HCT116 (cell line): ENCODE measurements at regions not wholly inside any gene's neighbourhood (a gene's known extent, or its start where the extent isn't known, plus 50 kb on each side); places are given as distances from the start of the nearest gene placed in this dataset.

Experiments used
- ATAC-seq: fragments of 200-7000 bp; cut with Tn5 transposase; 2 replicates; pipeline ENCODE4 v1.9.1; 2020; ENCODE audit warnings: mild to moderate bottlenecking, moderate library complexity
- BruUV-seq: library from RNA; stranded (reverse); fragments of 400-500 nt; replicated peaks from 2 replicates; lab custom pipeline; 2021; lab: Mats Ljungman, UMichigan
- CTCF ChIA-PET: fragments of 300-600 bp; sonication (Branson Sonifier 250); formaldehyde crosslinking; loops from one replicate; lab custom pipeline; 2021; ENCODE audit warnings: antibody characterized with exemption; lab: Charles Lee
- POLR2A ChIA-PET: fragments of 300-600, 350-600 bp; sonication (Branson Sonifier 250); formaldehyde crosslinking; loops from one replicate; lab custom pipeline; 2021; ENCODE audit warnings: antibody characterized with exemption; lab: Charles Lee
- RAD21 ChIA-PET, 2 experiments: fragments of 300-600 bp; sonication (Branson Sonifier 250); formaldehyde crosslinking; loops; one replicate each; lab custom pipeline; 2023; ENCODE audit warnings: low total read pairs in 2 of 2; ENCODE audit not compliant: uncharacterized antibody in 2 of 2, unreplicated experiment in 2 of 2, low non-redundant PET in 1 of 2; lab: Charles Lee
- DNase-seq: peaks from one replicate; pipeline ENCODE4 v3.0.0-alpha.2; 2010; ENCODE audit warnings: low read depth, low spot score
- H2AFZ ChIP-seq: fragments of 200-600 bp; shearing (Covaris generic), sonication (generic); 2 replicates; pipeline ENCODE4 v1.6.1; 2017; ENCODE audit warnings: low read depth, mixed run types, mixed read lengths, antibody characterized with exemption, low read length; ENCODE audit not compliant: poor library complexity, severe bottlenecking
- H3K27ac ChIP-seq: 2 replicates; pipeline ENCODE4 v1.5.1; 2012; ENCODE audit warnings: low read depth, low read length
- H3K27me3 ChIP-seq: fragments of 200-600 bp; sonication (generic); 2 replicates; pipeline ENCODE4 v1.6.1; 2016; ENCODE audit warnings: mixed run types, low read length, mixed read lengths; ENCODE audit not compliant: insufficient read depth
- H3K36me3 ChIP-seq, 2 experiments: fragments of 200-500 bp in 1 of 2; fragments of 200-600 bp in 1 of 2; sonication (Bioruptor generic) in 1 of 2; sonication (generic) in 1 of 2; 2 replicates each; pipeline versions ENCODE4 v1.5.1 to v1.6.1; 2014 to 2016; ENCODE audit warnings: low read length in 2 of 2, inconsistent platforms in 1 of 2, mixed read lengths in 1 of 2, mixed run types in 1 of 2; ENCODE audit not compliant: insufficient read depth in 2 of 2, control insufficient read depth in 1 of 2
- H3K4me1 ChIP-seq, 2 experiments: fragments of 200-600 bp in 1 of 2; sonication (generic) in 1 of 2; 2 replicates each; pipeline versions ENCODE4 v1.5.1 to v1.6.1; 2012 to 2017; ENCODE audit warnings: low read length in 2 of 2, inconsistent platforms in 1 of 2, mild to moderate bottlenecking in 1 of 2, mixed read lengths in 1 of 2, mixed run types in 1 of 2, moderate library complexity in 1 of 2; ENCODE audit not compliant: insufficient read depth in 2 of 2, control insufficient read depth in 1 of 2
- H3K4me2 ChIP-seq: fragments of 200-600 bp; sonication (generic); 2 replicates; pipeline ENCODE4 v1.6.1; 2017; ENCODE audit warnings: mixed run types, low read length, mixed read lengths
- H3K4me3 ChIP-seq, 2 experiments: fragments of 200-600 bp in 1 of 2; sonication (generic) in 1 of 2; replicated peaks in 1 of 2; 2 replicates each; pipeline ENCODE4 v1.5.1; 2011 to 2016; ENCODE audit warnings: low read length in 2 of 2, control low read depth in 1 of 2, low read depth in 1 of 2, mild to moderate bottlenecking in 1 of 2, mixed read lengths in 1 of 2, mixed run types in 1 of 2
- H3K79me2 ChIP-seq: fragments of 200-600 bp; sonication (generic); 2 replicates; pipeline ENCODE4 v1.6.1; 2017; ENCODE audit warnings: mild to moderate bottlenecking, mixed run types, low read length, moderate library complexity, mixed read lengths; ENCODE audit not compliant: insufficient read depth
- H3K9ac ChIP-seq: fragments of 200-600 bp; sonication (generic); 2 replicates; pipeline ENCODE4 v1.6.1; 2016; ENCODE audit warnings: low read length, mixed read lengths
- H3K9me2 ChIP-seq: fragments of 200-600 bp; sonication (generic), shearing (Covaris generic); 2 replicates; pipeline ENCODE4 v1.6.1; 2017; ENCODE audit warnings: mixed run types, mild to moderate bottlenecking, moderate library complexity; ENCODE audit not compliant: insufficient read depth
- H3K9me3 ChIP-seq, 2 experiments: fragments of 200-500 bp in 1 of 2; fragments of 200-600 bp in 1 of 2; sonication (Bioruptor generic) in 1 of 2; sonication (generic) in 1 of 2; 2 replicates each; pipeline ENCODE4 v1.6.1; 2014 to 2017; ENCODE audit warnings: low read length in 2 of 2, mixed read lengths in 2 of 2, inconsistent platforms in 1 of 2, low read depth in 1 of 2, mild to moderate bottlenecking in 1 of 2, mixed run types in 1 of 2, moderate library complexity in 1 of 2; ENCODE audit not compliant: control insufficient read depth in 1 of 2, insufficient read depth in 1 of 2
- H4K20me1 ChIP-seq: fragments of 200-600 bp; sonication (generic), shearing (Covaris generic); 2 replicates; pipeline ENCODE4 v1.6.1; 2017; ENCODE audit warnings: mixed run types, mild to moderate bottlenecking, moderate library complexity; ENCODE audit not compliant: insufficient read depth
- CBX3 ChIP-seq: IDR thresholded peaks from 2 replicates; pipeline ENCODE4 v1.6.1; 2012; ENCODE audit warnings: low read depth
- CEBPB ChIP-seq: IDR thresholded peaks from 2 replicates; pipeline ENCODE4 v1.6.1; 2012; ENCODE audit warnings: low read depth
- EGR1 ChIP-seq: IDR thresholded peaks from 2 replicates; pipeline ENCODE4 v1.6.1; 2012; ENCODE audit warnings: low read depth
- EZH2phosphoT487 ChIP-seq: fragments of 200-600 bp; IDR thresholded peaks from 2 replicates; pipeline ENCODE4 v1.6.1; 2018; ENCODE audit warnings: antibody characterized with exemption, borderline replicate concordance
- JUND ChIP-seq: IDR thresholded peaks from 2 replicates; pipeline ENCODE4 v1.6.1; 2012
- POLR2AphosphoS5 ChIP-seq: IDR thresholded peaks from 2 replicates; pipeline ENCODE4 v1.6.1; 2011; ENCODE audit warnings: mild to moderate bottlenecking, low read depth, low read length, moderate library complexity
- RAD21 ChIP-seq: IDR thresholded peaks from 2 replicates; pipeline ENCODE4 v1.6.1; 2012; ENCODE audit warnings: low read depth, mild to moderate bottlenecking
- SIN3A ChIP-seq: IDR thresholded peaks from 2 replicates; pipeline ENCODE4 v1.6.1; 2012; ENCODE audit warnings: low read depth
- TCF7L2 ChIP-seq: IDR thresholded peaks from 2 replicates; pipeline ENCODE4 v1.7.0; 2011; ENCODE audit warnings: borderline replicate concordance, inconsistent platforms; ENCODE audit not compliant: insufficient read depth, insufficient read length; ENCODE audit errors: extremely low read depth
- ZNF274 ChIP-seq: fragments of 200-500 bp; sonication (Bioruptor generic); IDR thresholded peaks from 2 replicates; pipeline ENCODE4 v1.6.1; 2014; ENCODE audit warnings: mild to moderate bottlenecking, low read depth, low read length, inconsistent platforms
- intact Hi-C: fragments of 100-400 bp; cut with micrococcal nuclease; formaldehyde crosslinking; loops from 2 replicates; pipeline ENCODE4 v1.10.0; 2022
- TF ChIP-seq, protein P1 (sequence below), 3 experiments: fragments of 200-600 bp in 1 of 3; sonication (generic) in 1 of 3; IDR thresholded peaks in 2 of 3; conservative IDR thresholded peaks in 1 of 3; 2 replicates each; pipeline ENCODE4 v1.5.1; 2012 to 2017; ENCODE audit warnings: low read depth in 2 of 3, low read length in 2 of 3, antibody characterized with exemption in 1 of 3, borderline replicate concordance in 1 of 3, control low read depth in 1 of 3, mild to moderate bottlenecking in 1 of 3, mixed read lengths in 1 of 3, mixed run types in 1 of 3, moderate library complexity in 1 of 3; ENCODE audit not compliant: insufficient read depth in 1 of 3
- TF ChIP-seq, protein P2 (sequence below): IDR thresholded peaks from 2 replicates; pipeline ENCODE4 v1.6.1; 2012

DNA sequence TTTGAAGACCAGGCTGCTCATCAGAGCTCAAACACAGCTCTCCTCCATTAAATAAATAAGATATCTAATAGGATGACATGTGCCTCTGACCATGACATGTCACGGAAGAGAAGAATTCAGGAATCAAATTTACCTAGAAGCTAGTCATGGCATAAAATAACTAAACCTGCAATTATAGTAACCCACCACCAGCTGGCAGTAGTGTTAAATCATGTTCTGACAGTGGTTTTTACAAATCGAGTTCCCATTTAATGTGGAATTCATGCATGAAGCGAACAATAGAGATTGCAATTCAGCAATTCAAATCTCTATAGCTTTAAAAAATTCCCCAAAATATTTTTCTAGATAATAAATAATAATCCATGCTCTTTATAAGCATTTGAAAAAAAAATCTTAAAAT lies 74.6 kb upstream of the IKZF1 start:
- ChIA-PET RAD21 (no interaction called here), CTCF (no interaction called here), POLR2A (no interaction called here)
- Histone ChIP-seq H3K9me2 (no peaks in the 10 kb centered on the region), H3K4me1 (no peaks in the 10 kb centered on the region), H3K9me3 (0 out of 4 replicates have a peak, but pooled peaks cover 5 to 10% of the 10 kb centered on the region in 2 experiments), H3K9ac (no peak overlapping the region), H3K4me2 (no peak overlapping the region), H3K27me3 (no peaks in the 10 kb centered on the region), H3K4me3 (no peak overlapping the region), H3K27ac (no peak overlapping the region), H2AFZ (no peak overlapping the region), H3K79me2 (no peaks in the 10 kb centered on the region), H3K36me3 (no peaks in the 10 kb centered on the region; a peak in 1 of 4 replicates), H4K20me1 (no peaks in the 10 kb centered on the region)
- intact Hi-C loops: no loop called here
- ATAC-seq (no peak), DNase-seq (peak; percentile 19)
- no TSS peak for BruUV-seq
- peak; percentile 27; the same call in 1 of the 2 replicates for TF ChIP-seq RAD21
- TF ChIP-seq, protein P1, sequence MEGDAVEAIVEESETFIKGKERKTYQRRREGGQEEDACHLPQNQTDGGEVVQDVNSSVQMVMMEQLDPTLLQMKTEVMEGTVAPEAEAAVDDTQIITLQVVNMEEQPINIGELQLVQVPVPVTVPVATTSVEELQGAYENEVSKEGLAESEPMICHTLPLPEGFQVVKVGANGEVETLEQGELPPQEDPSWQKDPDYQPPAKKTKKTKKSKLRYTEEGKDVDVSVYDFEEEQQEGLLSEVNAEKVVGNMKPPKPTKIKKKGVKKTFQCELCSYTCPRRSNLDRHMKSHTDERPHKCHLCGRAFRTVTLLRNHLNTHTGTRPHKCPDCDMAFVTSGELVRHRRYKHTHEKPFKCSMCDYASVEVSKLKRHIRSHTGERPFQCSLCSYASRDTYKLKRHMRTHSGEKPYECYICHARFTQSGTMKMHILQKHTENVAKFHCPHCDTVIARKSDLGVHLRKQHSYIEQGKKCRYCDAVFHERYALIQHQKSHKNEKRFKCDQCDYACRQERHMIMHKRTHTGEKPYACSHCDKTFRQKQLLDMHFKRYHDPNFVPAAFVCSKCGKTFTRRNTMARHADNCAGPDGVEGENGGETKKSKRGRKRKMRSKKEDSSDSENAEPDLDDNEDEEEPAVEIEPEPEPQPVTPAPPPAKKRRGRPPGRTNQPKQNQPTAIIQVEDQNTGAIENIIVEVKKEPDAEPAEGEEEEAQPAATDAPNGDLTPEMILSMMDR (IDR thresholded peaks at IDR 0.05 in 2 of 3, conservative IDR thresholded peaks at IDR 0.05 in 1 of 3; ENCODE audit: borderline replicate concordance in 1 of 3, insufficient read depth in 1 of 3, low read depth in 2 of 3, low read length in 2 of 3): peak; percentile 22 to 81 (median 70); a peak in 5 of 6 replicates
- no peak for TF ChIP-seq EGR1

DNA sequence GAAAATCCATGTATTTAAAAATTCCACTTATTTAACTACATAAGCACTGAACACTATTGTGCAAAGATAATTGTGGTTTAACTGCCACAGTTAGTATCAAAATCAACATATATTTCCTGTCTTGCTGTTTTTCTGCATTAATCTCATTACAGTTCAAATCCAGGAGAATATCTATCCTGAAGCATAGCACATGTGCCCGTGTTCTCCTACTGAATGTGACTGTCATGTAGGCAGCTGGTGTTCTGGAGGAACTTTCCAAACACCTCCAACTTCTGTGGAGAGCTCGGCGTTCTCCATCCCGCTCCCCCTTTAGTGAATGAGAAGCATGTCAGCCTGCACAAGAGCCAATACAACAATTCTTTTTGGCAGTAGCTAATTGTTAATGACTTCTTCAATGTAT lies 76.4 kb upstream of the IKZF1 start:
- CTCF ChIA-PET: no interaction called here
- intact Hi-C loops: no loop called here
- H3K9me3 ChIP-seq: 0 out of 4 replicates have a peak, but pooled peaks cover 5 to 10% of the 10 kb centered on the region in 2 experiments
- POLR2A ChIA-PET: no interaction called here
- H3K4me2 ChIP-seq: no peak overlapping the region
- no peaks in the 10 kb centered on the region; a peak in 1 of 4 replicates for H3K36me3 ChIP-seq
- TF ChIP-seq, protein P2, sequence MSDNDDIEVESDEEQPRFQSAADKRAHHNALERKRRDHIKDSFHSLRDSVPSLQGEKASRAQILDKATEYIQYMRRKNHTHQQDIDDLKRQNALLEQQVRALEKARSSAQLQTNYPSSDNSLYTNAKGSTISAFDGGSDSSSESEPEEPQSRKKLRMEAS: no peak
- no peak for TF ChIP-seq CBX3
- no peak for TF ChIP-seq EGR1
- TF ChIP-seq TCF7L2: no peak
- no peak for TF ChIP-seq CEBPB
- no peak for TF ChIP-seq ZNF274
- no peak for TF ChIP-seq SIN3A
- TF ChIP-seq, protein P1 (IDR thresholded peaks at IDR 0.05 in 2 of 3, conservative IDR thresholded peaks at IDR 0.05 in 1 of 3; ENCODE audit: borderline replicate concordance in 1 of 3, insufficient read depth in 1 of 3, low read depth in 2 of 3, low read length in 2 of 3): no peak
- TF ChIP-seq JUND: no peak
- TF ChIP-seq EZH2phosphoT487: no peak
- TF ChIP-seq POLR2AphosphoS5: no peak
- no peak overlapping the region for H2AFZ ChIP-seq
- H3K27ac ChIP-seq: no peak overlapping the region
- BruUV-seq: no TSS peak
- no peaks in the 10 kb centered on the region for H3K4me1 ChIP-seq
- H3K4me3 ChIP-seq: no peak overlapping the region
- H3K9me2 ChIP-seq: no peaks in the 10 kb centered on the region
- H3K79me2 ChIP-seq: no peaks in the 10 kb centered on the region
- ATAC-seq (no peak), DNase-seq (no peak)
- H4K20me1 ChIP-seq: no peaks in the 10 kb centered on the region
- no peak overlapping the region for H3K9ac ChIP-seq
- no peaks in the 10 kb centered on the region for H3K27me3 ChIP-seq
- RAD21 ChIA-PET: no interaction called here
